Hematopoietic multipotent progenitor cell treated with erythropoietin and hydrocortisone succinate and interleukin-3 and kit ligand, for 15 days (in vitro differentiated cells): ENCODE measurements at regions not wholly inside any gene's neighbourhood (a gene's known extent, or its start where the extent isn't known, plus 50 kb on each side); places are given as distances from the start of the nearest gene placed in this dataset.
A peak's percentile ranks its signal among the peaks of the same experiment; 100 is the strongest.

Source experiments
- DNase-seq: peaks from one replicate; pipeline ENCODE4 v3.0.0-alpha.2; 2015; ENCODE audit warnings: low spot score

DNA sequence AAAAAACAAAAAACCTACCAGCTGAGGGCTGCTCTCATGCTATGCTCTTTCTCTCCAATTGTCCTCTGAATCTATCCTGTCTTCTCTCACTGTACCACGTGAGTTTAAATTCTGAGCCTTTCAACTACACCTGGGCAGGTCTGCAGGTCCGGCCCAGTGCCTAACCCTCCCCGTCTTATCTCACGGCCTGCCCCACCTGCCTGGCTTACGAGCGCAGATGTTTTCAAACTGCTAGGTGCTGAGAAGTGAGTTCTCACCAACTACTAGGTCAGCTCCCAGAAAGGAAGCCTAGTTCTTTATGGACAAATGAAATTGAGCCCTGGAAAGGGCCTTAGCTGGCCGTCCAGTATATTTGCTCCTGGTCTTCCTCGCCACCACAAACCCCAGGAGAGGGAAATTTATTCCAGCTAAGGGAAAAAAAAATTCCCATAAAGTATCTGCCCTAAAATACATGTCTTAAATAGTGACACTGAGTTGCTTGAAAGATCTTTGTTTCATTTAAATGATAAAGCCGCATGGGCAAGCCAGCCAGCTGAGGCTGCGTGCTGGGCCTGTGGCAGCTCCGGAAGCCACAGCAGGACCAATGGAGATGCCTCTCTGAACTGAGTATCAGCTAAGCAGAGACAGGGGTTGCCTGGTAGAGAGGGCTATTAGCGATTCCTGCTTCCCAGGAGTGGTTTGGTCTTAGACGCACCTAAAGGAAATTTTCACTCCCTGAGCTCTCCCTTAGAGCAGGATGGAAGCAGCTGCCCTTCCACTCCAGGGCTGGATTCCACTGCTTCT lies 92.5 kb upstream of the NCK2 start:
- DNase-seq = no peak

DNA sequence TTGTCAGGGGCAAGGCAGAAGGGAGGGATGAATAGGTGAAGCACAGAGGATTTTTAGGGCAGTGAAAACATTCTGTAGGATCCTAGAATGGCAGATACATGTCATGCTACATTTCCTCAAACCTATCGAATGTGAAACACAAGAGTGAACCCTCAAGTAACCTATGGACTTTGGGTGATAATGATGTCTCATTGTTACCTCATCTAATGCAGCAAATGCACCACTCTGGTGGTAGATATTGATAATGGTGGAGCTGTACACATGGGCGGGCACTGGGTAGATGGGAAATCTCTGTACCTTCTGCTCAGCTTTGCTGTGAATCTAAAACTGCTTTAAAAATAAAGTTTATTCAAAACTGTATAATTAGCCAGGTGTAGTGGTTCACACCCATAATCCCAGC lies 95.2 kb upstream of the NCK2 start:
- DNase-seq = no peak

DNA sequence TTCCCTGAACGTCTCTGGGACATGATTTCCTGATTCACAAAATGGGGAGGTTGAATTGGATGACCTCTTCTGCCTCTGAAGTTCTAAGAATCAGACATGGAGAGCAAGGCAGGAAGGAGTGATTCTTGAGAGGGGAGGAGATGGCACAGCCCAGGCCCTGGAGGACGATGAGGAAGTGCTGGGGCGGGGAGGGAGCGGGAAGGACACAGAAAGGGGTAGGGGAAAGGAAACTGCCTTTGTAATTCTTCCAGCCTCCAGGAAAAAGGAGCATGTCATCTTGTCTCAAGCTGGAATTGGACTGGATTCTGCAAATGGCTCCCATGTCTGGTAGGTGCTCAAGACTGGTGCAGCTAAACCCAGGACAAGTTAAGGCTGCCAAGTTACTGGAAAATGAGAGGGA lies 97.0 kb upstream of the NCK2 start:
- DNase-seq = no peak

DNA sequence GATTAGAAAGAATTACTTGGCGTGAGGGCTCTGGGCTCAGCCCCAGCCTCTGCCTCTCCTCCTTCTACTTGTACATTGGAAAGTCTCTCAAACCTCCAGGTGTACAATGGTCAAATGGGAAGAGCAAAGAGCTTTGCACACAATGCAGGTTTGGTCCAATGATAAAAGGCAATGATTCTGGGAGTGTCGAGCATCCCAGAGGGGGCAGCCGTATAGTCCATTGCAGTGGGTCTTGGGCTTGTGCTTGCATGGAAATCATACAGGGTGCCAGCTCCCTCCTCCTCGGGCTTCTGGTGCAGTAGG lies 98.0 kb upstream of the NCK2 start:
- no peak for DNase-seq

DNA sequence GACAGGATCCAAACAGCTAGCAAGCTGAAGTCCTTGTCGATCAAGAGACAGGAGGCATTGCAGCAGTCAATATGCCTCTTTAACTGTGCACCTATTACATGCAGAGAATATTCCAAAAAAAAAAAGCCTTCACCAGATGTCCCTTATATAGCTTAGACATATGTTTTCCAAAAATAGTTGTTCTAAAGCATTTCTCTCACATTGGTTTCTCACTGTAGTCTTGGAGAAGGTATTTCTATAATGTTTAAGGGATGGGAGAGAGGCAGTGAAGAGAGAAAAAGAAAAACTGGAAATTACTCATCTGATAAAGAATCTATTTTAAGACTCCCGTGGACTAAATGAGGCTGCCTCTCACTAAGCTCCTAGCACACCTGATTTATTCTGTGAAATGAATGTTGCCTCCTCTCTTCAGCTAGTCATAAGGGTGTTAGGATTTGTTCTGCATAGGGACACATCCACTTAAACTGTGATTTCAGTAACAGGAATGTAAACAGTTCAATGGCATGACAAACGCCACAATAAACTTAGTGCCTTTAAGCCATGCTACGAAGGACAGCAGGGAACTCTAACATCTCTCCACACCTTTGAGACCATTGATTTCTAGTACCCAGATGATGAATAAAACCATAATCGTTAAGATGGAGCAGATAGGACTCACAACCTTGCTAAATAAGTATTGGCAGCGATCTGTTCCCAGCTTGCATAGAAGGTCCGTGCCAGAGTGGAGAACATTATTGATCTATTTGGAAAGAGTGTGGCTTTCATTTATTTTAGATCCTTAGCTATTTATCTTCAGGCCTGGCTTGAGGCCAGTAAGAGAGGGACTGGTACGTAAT lies 98.6 kb upstream of the NCK2 start:
- DNase-seq = no peak

DNA sequence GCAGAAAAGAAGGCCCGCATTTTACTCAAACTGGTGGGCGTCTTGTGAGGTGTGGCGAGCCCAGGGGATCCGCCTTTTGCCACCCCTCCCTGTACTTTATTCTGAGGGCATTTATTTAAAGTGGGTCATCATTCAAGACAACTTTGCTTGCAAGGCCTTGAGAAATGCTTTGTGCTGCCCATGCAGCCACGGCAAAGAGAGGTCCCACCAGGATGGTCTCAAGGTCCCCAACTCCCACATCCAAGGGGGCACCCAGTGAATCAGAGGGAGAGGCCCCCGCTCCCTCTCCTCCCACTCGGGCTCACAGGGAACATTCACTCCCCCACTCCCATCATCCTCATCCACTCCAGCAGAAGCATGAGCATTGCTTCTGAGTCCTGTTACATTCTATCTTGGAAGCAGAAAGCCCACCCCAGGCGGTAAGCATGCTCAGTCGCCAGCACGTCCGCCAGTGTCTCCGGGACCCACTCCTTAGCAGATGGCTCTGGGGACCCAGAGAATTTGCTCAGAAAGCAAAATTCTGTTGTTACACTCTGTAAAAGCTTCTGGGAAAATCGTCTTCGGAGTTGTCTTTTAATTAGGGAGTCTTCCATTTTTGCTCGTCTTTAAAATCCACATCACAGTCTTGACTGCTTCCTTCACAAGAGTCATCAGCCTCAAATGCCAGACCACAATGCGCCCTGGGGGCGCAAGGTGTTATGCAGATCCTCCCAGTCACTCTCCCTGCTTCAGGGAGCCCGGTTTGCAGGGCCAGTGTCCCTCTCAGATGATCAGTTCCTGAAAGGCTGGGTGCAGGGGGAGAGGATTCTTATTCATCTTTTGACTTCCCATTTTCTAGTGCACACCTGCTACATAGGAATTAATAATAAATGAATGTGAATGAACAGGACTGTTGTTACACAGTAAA lies 99.4 kb upstream of the NCK2 start:
- no peak for DNase-seq

DNA sequence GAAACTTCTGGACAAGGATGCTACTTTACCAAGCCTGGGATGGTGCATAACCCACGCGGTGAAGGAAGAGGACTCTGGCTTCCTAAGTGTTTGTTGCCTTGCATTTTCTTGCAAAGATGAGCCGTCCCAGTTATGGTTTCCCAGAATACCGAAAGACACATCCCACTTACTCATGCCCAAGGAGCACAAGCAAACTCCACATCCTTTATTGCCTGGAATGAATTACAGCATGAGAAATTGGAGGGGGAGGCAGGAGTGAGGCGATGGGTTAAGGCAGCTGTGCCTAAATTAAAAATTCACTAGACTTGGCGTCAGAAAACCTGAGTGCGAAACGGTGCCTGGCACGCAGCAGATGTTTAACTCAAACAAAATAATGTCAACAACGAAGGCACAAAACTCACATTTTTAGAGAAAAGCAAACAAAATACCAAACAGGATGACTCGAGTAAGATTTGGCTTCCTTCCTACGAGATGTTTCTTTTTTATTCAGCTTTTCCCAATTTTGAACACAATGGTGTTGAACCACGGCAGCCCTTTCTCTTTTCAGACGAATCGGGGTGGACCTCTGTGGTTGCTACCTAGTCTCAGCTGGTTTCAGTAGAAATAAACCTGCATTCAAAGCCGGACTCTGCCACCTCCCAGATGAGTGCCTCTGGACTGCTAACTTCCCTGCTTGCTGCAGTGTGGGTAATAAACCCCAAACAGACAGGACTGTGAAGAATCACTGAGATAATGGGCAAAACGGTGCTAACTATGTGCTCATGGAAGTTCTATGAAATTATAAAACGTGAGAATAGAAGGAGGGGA lies 100.3 kb upstream of the NCK2 start:
- no peak for DNase-seq

DNA sequence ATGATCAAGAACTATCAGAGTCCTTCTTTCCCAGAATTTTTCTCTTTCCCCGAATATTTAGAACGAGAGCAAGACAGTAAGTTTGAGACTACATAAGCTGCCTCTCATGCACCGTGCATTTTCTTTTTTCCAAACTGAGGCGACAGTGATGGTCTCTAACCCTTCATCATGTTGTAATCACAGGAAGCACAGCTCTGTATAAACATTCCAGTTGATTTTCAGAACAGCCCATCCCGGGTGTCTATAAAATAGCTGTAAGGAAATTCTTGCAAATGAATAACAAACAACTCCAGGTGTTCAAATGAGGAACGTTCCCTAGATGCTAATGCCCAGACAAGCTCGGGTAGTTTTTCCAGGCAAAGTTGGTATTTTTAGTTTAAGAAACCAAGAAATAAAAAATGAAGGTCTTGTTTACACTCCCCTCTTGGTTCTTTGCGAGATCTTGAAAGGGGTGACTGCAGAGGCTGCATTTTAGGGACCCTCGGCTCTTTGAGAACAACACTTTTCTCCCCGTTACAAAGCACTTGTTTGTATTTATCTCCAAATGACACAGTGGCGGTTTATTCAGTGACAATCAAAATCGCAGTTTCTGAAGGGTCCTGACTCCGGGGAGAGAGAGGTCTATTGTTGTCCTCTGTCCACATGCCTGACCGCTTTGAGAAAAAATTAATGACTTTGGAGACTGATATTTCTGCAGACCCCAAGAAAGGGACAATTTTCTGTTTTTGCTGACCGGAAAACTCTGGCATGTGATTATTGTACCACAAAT lies 101.1 kb upstream of the NCK2 start:
- DNase-seq = no peak

DNA sequence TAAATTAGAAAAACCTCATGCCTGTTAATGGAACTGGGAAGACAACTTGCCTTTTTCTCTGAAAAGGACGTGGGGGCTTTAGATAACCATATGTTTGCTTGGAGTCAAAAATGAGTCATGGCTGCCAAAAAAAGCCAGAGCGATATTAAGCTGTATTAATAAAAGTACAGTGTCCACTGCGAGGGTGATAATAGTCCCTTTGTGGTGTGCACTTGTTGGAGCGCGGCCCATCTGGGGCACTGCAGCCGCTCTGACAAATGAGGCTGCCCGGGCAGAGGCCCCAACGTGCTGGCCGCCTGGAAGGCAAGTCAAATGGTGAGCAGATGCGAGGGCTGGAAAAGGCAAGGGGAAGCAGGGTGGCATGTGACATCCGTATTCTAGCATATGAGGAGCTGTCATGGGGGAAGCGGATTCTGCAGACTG lies 103.3 kb upstream of the NCK2 start:
- DNase-seq = peak; percentile 17

DNA sequence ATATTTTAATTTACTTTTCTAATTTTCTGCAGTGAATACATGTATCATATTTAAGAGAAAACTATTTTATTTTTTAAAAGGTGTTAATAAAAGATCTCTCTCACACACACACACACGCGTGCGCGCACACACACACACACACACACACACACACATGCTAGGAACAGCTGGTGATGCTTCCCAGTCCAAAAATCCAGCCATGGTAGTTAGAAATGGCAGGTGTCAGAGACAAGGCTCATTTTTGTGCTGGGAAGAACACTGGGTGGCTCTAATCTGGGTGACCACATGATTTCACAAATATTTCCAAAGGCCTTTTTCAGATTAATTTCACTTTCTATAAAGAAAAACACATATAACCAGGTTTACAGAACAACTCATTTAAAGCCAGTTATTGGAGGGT lies 104.5 kb upstream of the NCK2 start:
- DNase-seq = no peak

DNA sequence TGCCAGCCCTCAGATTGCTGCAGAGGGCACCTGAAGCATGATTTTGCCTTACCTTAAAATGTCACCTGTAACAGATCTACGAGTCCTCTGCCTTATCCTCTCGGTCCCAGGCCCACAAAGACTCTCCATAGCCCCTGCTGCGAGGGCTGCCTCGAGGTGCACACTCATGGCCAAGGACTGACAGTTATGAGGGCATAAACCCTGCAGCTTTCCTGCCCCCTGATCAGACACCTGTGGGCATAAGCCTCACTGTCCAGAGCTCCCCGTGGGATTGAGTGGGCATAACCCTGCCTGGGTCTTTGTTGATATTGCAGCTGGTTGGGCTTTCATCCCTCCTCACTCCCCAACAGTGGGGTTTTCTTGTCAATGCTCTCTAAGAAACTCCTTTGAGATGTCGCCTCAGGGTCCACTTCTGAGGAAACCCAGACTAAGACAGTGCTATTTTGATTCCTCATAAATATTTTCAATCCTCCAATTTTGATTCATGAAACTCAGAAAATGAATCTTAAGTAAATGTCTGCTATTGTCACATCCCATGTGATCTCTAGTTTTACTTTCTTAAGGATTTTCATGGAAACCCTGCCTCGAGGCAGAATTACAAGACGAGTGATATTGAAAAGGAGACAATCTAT lies 108.5 kb upstream of the NCK2 start:
- DNase-seq = no peak

DNA sequence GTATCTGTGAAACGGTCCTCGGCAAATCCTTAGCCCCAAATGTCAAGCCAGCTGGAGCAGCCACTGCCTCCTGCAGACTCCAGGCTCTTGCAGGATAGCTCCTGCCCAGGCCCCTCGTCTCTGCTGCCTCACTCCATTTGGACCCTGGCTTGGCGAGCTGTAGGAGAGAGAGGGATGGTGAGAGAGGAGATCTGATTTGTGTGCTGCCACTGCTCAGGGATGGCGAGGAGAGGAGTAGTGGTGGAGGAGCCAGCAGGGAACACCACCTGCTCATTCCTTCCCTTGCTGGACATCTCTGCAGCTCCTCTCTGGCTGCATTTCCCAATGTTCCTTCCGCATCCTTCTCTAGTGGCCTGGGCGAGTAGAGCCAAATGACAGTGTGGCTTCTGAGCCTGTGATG lies 109.1 kb upstream of the NCK2 start:
- no peak for DNase-seq

DNA sequence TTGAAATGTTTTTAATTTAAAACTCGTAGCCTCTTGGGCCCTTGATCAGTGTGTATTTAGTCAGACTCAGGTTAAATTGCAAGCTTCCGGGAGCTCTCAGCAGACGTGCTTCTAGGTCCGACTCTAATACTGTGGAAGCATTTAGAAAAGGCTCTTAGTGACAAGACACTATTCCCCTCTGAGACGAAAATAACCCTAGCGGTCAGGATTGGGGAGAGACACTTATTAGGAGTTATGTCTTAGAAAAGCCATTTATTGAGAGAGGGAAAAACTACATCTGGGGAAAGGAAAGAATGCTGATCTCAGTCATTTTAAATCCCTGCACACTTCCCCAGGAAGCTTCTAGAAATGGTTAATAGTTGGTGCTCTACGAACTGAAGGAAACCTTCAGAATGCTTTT lies 110.5 kb upstream of the NCK2 start:
- no peak for DNase-seq

DNA sequence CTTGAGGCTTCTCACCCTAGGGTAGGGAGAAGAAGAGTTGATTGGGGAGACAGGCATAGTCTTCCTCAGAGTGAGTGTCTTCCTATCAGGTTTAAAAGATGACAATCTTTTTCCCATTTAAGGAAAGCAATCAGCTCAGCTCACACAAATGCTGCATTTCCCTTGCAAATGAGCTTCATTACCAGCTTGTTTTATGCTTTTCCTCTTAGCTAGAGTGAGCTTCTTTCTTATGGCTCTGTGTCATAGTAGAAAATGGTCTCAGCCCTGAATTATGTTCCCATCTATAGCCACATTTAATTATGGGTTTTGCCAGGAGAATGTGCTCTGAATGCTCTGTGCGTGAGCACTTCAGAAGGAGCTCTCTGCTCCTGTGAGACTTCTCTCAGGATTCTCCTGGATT lies 112.8 kb upstream of the NCK2 start:
- DNase-seq = no peak

DNA sequence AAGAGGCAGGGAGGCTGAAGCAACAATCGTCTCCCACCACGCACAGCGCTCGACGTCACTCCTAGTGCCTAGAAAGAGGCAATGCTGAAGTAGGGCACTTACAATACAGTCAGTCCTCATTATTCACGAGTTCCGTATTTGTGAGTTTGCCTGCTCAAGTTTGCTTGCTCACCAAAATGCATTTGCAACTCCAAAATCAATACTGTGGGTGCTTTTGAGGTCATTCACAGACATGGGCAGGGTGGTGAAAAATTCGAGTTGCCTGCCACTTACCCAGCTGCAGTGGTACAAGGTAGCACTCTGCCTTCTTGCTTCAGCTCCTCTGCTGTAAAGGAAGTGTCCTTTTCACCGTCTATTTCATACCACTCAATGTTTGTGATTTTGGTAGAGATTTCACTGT lies 113.7 kb upstream of the NCK2 start:
- no peak for DNase-seq

DNA sequence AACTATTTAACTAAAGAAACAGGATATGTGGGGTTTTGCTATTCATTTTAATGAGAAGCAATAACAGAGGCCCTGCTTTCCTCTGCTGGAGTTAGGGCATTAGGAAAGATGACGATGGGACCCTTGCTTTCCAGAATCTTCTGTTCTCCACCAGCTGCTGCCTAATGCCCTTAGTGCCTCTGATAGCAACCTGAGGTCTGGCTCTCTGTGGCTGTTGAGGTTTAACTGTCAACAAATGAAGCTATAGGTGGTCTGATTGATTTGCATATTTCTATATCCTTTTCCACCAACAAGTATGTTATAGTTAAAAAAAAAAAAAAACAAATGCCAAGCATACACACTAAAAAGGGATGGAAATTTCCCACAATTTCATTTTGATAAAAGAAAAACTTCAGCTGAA lies 115.1 kb upstream of the NCK2 start:
- no peak for DNase-seq

DNA sequence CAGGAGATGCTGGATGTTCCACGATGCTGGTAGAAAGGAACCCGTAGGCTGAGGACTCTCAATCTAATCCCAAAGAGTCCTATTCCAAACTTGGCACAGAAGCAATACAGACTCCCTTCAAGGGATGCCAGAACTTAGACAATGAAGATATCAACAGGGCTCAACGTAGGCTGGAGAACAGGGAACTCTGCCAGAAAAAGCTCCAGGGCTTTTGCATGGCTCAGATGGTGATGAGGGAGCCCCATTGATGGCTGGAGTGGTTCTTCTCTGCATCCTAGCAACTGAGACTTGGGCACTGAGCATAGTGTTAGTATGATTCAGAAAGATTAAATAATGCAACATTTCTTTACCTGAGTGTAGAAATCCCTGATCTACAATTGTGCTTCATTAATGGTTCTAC lies 117.2 kb upstream of the NCK2 start:
- DNase-seq = no peak

DNA sequence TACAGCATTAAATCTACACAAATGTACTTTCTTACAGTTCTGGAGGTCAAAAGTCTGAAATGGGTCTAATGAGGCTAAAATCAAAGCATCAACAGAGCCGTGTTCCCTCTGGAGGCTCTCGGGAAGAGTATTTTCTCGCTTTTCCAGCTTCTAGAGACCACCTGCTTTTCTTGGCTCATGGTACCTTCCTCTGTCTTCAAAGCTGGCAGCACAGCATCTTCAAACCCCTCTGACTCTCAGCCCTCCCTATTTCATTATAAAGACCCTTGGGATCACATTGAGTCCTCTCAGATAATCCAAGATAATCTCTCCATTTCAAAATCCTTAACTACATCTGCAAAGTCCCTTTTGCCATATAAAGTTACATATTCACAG lies 117.8 kb upstream of the NCK2 start:
- no peak for DNase-seq

DNA sequence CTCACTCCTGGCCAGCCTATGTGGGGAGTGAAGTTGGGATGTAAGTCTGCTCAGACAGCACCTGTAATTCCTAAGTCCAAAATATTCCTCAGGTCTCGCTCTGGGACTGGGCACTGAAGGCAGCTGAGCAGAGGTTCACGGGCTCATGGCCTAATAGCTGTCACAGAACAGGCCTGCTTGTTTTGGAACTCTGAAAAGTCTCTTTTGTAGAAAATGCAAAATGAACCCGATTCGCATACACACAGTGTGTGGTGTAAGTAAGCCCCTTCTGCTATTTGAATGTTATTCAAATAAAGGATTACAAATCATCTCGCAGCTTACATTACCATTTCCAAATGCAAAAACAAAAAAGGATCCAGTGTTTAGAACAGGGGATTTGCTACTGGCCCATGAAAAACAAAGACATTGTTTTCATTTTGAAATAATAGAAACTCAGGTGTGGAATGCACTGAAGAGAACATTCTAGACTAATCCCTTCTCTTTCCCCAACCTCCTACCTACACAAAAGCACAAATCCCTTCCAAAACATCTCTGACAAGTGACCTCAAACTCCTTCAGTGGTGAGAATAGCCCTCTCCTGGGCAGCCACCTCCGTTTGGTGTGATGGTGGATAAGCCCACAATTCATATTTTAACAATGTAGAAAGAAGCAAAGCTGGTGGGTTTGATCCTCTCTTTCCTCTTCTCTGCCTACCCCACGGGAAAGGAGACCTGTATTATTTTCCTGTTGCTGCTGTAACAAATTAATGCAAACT lies 118.3 kb upstream of the NCK2 start:
- no peak for DNase-seq

DNA sequence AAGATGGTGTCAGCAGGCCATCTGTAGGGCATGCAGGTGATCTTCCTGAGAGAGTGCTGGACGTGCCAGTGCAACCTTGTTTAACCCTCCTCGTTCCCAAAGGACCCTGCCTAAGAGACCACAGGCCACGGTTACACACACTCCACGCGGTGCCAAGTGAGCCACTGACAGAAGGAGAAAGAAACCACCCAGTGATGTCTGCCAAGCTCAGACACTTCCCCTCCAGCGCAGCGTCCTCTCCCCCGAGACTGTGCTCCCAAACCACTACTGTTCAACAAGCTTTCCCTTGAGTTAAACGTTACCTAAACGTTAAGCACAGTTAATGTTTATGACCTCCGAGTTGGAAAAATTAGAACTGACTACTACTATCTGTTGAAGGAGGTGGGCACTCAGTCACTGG lies 119.1 kb upstream of the NCK2 start:
- no peak for DNase-seq
